Sigmoid colon (tissue), 3 donors: ENCODE measurements at regions not wholly inside any gene's neighbourhood (a gene's known extent, or its start where the extent isn't known, plus 50 kb on each side); places are given as distances from the start of the nearest gene placed in this dataset.

Experiments
- CTCF ChIP-seq, 4 experiments: fragments of 450-650 bp in 3 of 4; fragments of 200-600 bp in 1 of 4; IDR thresholded peaks; one replicate each; pipeline ENCODE4 v1.5.1; 2016 to 2019; ENCODE audit warnings: antibody characterized with exemption in 4 of 4, mild to moderate bottlenecking in 3 of 4, moderate library complexity in 2 of 4
- POLR2A ChIP-seq, 2 donors: fragments of 450-650 bp; IDR thresholded peaks; one replicate each; pipeline ENCODE4 v1.6.1; 2016; ENCODE audit warnings: antibody characterized with exemption in 2 of 2, mild to moderate bottlenecking in 2 of 2, moderate library complexity in 2 of 2

- TF ChIP-seq CTCF (IDR thresholded peaks at IDR 0.05): no peak
- no peak for TF ChIP-seq POLR2A (IDR thresholded peaks at IDR 0.05)
These were observed 211.2 kb upstream of the POF1B start for GRCh38 chrX:85590638-85591037.
